HG03025 (cell line): ENCODE measurements at regions not wholly inside any gene's neighbourhood (a gene's known extent, or its start where the extent isn't known, plus 50 kb on each side); places are given as distances from the start of the nearest gene placed in this dataset.

Source experiments
- ATAC-seq: cut with Tn5 transposase; IDR thresholded peaks from one replicate; pipeline ENCODE4 v1.9.1; 2021; ENCODE audit warnings: mild to moderate bottlenecking, moderate library complexity; ENCODE audit not compliant: unreplicated experiment, low FRiP score

GRCh38 chr2:9139491-9140443, 66.8 kb upstream of the ASAP2 start:
- ATAC-seq: no peak

- ATAC-seq: no peak
Measured at GRCh38 chr2:9137379-9138150, 69.0 kb upstream of the ASAP2 start.

- ATAC-seq: no peak
Measured at GRCh38 chr2:9135822-9136558, 70.6 kb upstream of the ASAP2 start.

GRCh38 chr2:9127316-9127715, 79.3 kb upstream of the ASAP2 start:
- ATAC-seq: no peak

- no peak for ATAC-seq
Measured at GRCh38 chr2:9126540-9126939, 80.1 kb upstream of the ASAP2 start.

GRCh38 chr2:9124231-9124741, 82.3 kb upstream of the ASAP2 start:
- ATAC-seq: no peak

- no peak for ATAC-seq
Measured at GRCh38 chr2:9123069-9123468, 83.5 kb upstream of the ASAP2 start.

- no peak for ATAC-seq
Measured at GRCh38 chr2:9122367-9122766, 84.2 kb upstream of the ASAP2 start.

GRCh38 chr2:9118383-9118960, 88.1 kb upstream of the ASAP2 start:
- no peak for ATAC-seq

- no peak for ATAC-seq
Measured at GRCh38 chr2:9115229-9115628, 91.4 kb upstream of the ASAP2 start.

GRCh38 chr2:9114458-9114857, 92.2 kb upstream of the ASAP2 start:
- ATAC-seq: no peak

GRCh38 chr2:9113916-9114315, 92.7 kb upstream of the ASAP2 start:
- ATAC-seq: no peak

GRCh38 chr2:9113262-9113661, 93.3 kb upstream of the ASAP2 start:
- ATAC-seq: no peak

GRCh38 chr2:9112079-9112721, 94.4 kb upstream of the ASAP2 start:
- no peak for ATAC-seq

GRCh38 chr2:9110893-9111569, 95.6 kb upstream of the ASAP2 start:
- no peak for ATAC-seq

GRCh38 chr2:9110346-9110884, 96.2 kb upstream of the ASAP2 start:
- no peak for ATAC-seq

- ATAC-seq: no peak
Measured at GRCh38 chr2:9109871-9110270, 96.7 kb upstream of the ASAP2 start.

GRCh38 chr2:9108210-9108967, 98.2 kb upstream of the ASAP2 start:
- ATAC-seq: no peak
